NCI-H69 (cell line): ENCODE measurements at regions not wholly inside any gene's neighbourhood (a gene's known extent, or its start where the extent isn't known, plus 50 kb on each side); places are given as distances from the start of the nearest gene placed in this dataset.
"Not testable (repeated sequence)": the region's sequence is repeated elsewhere in the genome, so short reads cannot be mapped to it uniquely, and the experiment has no call there.

ENCODE experiments used
- DNase-seq: peaks from one replicate; lab custom pipeline; 2025; lab: John Stamatoyannopoulos, UW

- DNase-seq, result no peak
Measured at GRCh38 chr2:109690822-109691541, 76.8 kb downstream of the SOWAHC start.

- DNase-seq, result no peak
Measured at GRCh38 chr2:109692013-109692743, 78.0 kb downstream of the SOWAHC start.

GRCh38 chr2:109692831-109693230 is 78.7 kb downstream of the SOWAHC start:
- not testable (repeated sequence) for DNase-seq

DNA sequence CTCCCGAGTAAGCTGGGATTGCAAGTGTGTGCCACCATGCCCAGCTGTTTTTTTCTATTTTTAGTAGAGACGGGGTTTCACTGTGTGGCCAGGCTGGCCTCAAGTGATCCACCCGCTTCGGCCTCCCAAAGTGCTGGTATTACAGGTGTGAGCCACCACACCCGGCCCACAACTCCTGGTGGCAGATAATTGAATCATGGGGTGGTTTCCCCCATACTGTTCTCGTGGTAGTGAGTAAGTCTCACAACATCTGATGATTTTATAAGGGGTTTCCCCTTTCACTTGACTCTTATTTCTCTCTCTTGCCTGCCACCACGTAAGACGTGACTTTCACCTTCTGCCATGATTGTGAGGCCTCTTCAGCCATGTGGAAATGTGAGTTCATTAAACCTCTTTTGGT is 79.1 kb downstream of the SOWAHC start:
- not testable (repeated sequence) for DNase-seq

DNA sequence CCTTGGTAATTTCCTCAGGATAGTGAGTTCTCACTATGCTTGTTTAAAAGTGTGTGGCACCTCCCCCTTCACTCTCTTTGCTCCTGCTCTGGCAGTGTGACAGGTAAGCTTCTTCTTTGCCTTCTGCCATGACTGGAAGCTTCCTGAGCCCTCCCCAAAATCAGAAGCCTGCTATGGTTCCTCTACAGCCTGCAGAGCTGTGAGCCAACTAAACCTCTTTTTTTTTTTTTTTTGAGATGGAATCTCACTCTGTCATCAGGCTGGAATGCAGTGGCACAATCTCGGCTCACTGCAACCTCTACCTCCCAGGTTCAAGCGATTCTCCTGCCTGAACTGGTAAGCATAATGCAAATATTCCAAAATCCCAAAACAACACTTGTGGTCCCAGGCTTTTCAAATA is 80.0 kb downstream of the SOWAHC start:
- DNase-seq, result no peak

DNA sequence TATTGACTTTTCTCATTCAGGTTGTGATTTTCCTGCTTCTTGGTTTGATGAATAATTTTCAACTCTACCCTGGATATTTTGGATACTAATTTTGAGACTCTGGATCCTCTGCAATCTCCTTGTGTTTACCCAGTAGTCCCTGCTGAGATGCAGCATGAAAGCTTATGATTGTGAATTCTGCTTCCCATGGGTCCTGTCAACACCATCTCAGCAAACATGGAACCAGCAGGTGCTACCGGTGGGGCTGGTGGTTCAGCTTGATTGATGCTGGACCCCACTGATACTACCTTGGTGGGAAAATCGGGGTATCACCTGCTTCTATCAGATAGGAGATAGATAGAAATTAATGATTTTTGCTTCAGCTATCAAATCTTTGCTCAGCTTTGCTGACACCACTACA is 81.1 kb downstream of the SOWAHC start:
- DNase-seq, result no peak

- no peak for DNase-seq
Measured at GRCh38 chr2:109699646-109700045, 85.5 kb downstream of the SOWAHC start.

- DNase-seq, result no peak
Measured at GRCh38 chr2:109700680-109701274, 86.6 kb downstream of the SOWAHC start.

DNA sequence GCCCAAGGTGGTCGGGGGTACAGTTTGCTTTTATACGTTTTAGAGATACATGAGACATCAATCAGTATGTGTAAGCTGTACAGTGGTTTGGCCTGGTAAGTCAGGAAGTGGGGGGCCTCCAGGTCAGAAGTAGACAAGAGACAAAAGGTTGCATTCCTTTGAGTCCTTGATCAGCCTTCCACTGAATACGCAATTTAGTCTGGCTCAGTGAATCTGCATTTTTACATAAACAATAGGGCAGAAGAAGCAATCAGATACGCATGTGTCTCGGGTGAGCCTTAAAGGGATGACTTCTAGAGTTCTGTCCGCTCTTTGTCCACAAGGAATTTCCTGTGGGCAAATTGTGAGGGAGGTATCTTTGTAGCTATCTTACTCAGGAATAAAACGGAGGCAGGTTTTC is 87.2 kb downstream of the SOWAHC start:
- DNase-seq, result no peak

- DNase-seq, result no peak
Measured at GRCh38 chr2:109702250-109702985, 88.3 kb downstream of the SOWAHC start.

DNA sequence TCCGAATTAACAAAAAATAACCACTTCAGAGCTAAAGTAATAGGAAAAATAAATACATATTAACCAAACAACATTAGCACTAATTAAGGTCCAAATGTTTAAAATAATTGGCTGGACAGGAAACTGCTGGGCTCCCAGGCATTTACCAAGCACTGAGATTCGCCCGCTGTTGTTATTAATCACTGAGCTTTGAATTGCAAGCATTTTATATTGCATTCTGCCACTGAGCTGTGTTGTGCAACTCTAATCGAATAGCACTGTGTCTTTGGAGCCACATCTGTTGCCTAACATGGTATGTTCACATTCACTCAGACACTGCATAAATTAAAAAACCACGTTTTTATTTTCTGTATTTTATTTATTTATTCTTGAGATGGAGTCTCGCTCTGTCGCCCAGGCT is 88.9 kb downstream of the SOWAHC start:
- DNase-seq, result no peak

GRCh38 chr2:109703798-109704197 is 89.6 kb downstream of the SOWAHC start:
- DNase-seq, result no peak

DNA sequence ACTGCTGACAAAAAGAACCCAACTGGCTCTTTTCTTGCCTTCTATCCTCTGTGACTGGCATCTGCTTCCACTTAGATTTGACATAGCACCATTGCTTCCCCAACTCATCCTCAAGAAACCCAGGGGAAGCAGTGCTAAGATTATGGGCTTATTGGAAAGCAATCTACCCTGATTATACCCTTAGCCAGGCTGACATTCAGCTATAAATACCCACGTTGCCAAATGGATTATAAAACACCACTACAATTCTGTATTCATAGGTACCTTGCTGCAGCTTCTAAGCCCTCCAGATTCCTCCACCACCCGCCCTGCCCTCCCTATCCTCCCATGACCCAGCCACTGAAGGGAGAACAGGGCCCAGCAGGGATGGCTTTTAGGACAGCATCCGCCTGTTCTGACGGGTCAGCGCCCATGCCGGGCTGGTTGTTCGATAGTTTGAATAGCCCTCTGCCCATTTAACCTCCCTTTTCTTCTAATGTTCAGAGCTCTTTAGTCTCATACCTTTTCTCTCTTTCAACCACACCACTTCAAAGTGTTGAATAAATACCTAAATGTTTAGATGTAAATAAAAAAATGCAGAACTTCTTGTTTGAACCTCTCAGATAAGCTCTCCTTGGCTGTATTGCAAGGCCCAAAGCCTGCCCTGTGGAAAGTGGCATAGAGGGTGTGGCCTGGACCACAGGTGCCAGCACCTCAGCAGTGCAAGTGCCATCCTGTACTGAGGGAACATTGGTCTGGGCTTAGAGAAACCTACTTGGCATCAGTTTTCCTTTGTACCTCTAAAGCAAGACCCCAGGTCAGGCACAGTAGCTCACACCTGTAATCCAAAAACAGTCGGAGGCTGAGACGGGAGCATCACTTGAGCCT is 86.6 kb upstream of the RGPD5 start:
- no peak for DNase-seq

- no peak for DNase-seq
Measured at GRCh38 chr2:109710505-109711229, 83.4 kb upstream of the RGPD5 start.

GRCh38 chr2:109711230-109712122 is 82.6 kb upstream of the RGPD5 start:
- no peak for DNase-seq

DNA sequence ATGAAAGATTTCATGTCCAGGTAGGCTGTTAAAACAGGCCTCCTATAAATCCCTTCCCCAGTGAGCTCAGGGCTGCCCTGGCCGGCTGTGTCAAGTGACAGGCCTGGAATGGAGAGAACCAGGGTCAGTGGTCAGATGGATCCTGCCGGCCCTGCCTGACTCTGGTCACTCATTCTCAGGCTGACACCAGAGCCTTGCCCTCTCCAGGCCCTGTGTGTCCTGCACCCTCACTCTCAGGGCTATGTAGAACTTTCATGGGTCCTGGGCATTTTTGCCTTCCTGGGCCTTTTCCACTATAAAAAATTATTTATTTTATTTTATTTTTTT is 82.0 kb upstream of the RGPD5 start:
- no peak for DNase-seq

DNA sequence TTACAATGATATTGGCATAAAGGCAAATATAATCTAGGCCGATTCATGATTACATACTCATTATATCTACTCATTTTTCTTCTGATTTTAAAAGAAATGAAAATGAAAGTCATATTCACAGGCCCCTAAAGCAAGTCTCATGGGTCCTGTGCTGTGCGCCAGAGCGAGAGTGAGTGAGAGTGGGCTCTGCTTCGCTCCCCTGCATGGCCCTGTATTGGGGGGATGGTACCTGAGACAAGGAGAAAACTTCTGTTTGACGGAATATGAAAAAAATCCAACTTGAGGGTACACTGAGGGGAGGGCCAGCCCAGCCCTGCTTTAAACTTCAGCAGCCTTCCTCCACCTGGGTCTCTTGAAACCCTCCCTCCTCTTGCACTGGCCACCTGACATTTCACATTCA is 81.4 kb upstream of the RGPD5 start:
- DNase-seq, result no peak

DNA sequence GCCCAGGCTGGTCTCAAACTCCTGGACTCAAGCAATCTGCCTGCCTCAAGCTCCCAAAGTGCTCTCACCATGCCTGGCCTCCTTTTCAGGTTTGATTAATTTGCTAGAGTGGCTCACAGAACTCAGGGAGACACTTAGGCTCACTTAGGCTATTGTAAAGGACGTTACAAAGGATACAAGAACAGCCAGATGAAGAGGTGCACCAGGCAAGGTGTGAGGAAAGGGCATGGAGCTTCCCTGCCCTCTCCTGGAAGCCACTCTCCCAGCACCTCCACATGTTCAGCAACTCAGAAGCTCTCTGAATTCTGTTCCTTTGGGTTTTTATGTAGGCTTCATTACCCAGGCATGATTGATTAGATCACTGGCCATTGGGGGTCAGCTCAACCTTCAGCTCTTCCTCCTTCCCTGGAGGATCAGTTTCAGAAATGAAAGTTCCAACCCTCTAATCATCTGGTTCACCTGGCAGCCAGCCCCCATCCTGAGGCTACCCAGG is 78.7 kb upstream of the RGPD5 start:
- peak; percentile 32 for DNase-seq

- DNase-seq, result not testable (repeated sequence)
Measured at GRCh38 chr2:109716596-109716995, 77.5 kb upstream of the RGPD5 start.

DNA sequence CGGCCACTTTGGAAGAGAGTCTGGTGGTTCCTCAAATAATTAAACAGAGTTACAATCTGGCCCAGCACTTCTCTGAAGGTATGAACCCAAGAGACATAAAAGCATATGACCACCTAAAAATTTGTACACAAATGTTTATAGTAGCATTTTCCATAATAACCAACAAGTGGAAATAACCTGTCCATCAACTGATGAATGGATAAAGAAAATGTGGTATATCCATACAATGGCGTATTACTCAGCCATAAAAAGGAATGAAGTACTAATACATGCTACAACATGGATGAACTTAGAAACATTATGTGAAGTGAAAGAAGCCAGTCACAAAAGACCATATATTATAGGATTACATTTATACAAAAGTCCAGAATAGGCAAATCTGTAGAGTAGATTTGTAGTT is 76.0 kb upstream of the RGPD5 start:
- DNase-seq, result no peak
